Parathyroid adenoma (tissue), 2 donors: ENCODE measurements at regions not wholly inside any gene's neighbourhood (a gene's known extent, or its start where the extent isn't known, plus 50 kb on each side); places are given as distances from the start of the nearest gene placed in this dataset.

Experiments used
- H2AFZ ChIP-seq: fragments of 300-600 bp; sonication (generic); one replicate; pipeline ENCODE4 v1.7.0; 2017; ENCODE audit warnings: antibody characterized with exemption, mild to moderate bottlenecking
- H3K27ac ChIP-seq: fragments of 300-600 bp; sonication (generic); one replicate; pipeline ENCODE4 v1.7.0; 2017
- H3K27me3 ChIP-seq: fragments of 300-600 bp; sonication (generic); one replicate; pipeline ENCODE4 v1.7.0; 2017; ENCODE audit warnings: low read length; ENCODE audit not compliant: control insufficient read depth, insufficient read depth
- H3K36me3 ChIP-seq: fragments of 300-600 bp; sonication (generic); one replicate; pipeline ENCODE4 v1.7.0; 2017; ENCODE audit warnings: low read length; ENCODE audit not compliant: control insufficient read depth, insufficient read depth
- H3K4me1 ChIP-seq: fragments of 300-600 bp; sonication (generic); one replicate; pipeline ENCODE4 v1.7.0; 2017; ENCODE audit warnings: control low read depth
- H3K4me2 ChIP-seq: fragments of 300-600 bp; sonication (generic); one replicate; pipeline ENCODE4 v1.7.0; 2017; ENCODE audit warnings: low read length
- H3K4me3 ChIP-seq: fragments of 300-600 bp; sonication (generic); one replicate; pipeline ENCODE4 v1.7.0; 2017; ENCODE audit warnings: low read depth, low read length
- H3K79me2 ChIP-seq: fragments of 300-600 bp; sonication (generic); one replicate; pipeline ENCODE4 v1.7.0; 2017; ENCODE audit warnings: control low read depth
- H3K9ac ChIP-seq: fragments of 300-600 bp; sonication (generic); one replicate; pipeline ENCODE4 v1.7.0; 2017; ENCODE audit warnings: mild to moderate bottlenecking
- H3K9me3 ChIP-seq: fragments of 300-600 bp; sonication (generic); one replicate; pipeline ENCODE4 v1.7.0; 2017; ENCODE audit warnings: low read length; ENCODE audit not compliant: control insufficient read depth
- CTCF ChIP-seq: fragments of 300-600 bp; sonication (generic); IDR thresholded peaks from one replicate; pipeline ENCODE4 v1.7.0; 2017; ENCODE audit warnings: antibody characterized with exemption, mild to moderate bottlenecking
- donor health status: primary hyperparathyroidism.

DNA sequence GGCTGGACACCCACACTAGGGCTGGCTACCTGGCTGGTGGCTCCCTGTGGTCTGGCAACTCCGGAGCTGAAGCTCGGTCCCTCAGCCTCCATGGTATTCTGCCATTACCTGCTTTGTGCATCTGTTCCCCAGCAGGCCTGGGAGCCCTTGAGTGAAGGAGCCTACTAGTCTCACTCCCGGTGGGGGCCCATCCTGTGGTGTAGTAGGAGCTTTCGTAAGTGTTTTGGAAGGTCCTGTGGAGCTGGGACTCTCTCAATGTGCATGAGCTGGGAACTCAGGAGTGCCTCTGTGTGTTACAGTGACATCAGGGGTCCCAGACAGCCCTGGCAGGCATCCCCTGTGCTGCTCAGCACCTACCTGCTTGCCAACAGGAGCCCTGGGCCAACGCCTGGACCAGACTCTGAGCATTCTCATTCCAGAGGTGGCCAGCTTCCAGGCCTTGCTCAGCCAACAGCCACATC lies 267.1 kb downstream of the GADD45G start:
- H3K9me3 ChIP-seq: no peaks in the 10 kb centered on the region
- no peaks in the 10 kb centered on the region for H3K79me2 ChIP-seq
- H3K4me3 ChIP-seq: no peak overlapping the region

DNA sequence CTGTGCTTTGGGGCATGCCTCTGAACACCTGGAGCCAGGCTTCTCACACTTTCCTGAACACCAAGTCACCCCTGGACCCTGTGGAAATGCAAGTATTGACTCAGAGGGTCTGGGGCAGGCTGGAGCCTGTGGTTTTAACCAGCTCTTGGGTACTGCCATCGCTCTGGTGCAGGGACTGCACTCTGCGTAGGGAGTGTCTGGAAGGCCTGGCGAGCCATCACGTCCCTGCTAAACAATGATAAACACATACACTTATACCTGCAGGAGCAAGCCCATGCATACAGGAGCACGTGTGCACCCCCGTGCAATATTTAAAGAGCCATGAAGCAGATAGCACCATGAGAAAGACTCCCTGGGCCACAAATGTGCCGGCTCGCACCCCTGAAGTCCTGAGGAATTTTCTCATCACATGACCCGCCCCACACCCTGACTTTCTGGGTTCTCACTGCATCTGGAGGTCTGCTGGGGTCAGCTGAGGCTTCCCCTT lies 267.7 kb downstream of the GADD45G start:
- no peak overlapping the region for H2AFZ ChIP-seq
- no peak overlapping the region for H3K4me2 ChIP-seq
- H3K9me3 ChIP-seq: no peaks in the 10 kb centered on the region
- no peaks in the 10 kb centered on the region for H3K36me3 ChIP-seq
- no peaks in the 10 kb centered on the region for H3K79me2 ChIP-seq
- no peaks in the 10 kb centered on the region for H3K27me3 ChIP-seq
- H3K27ac ChIP-seq: peak overlapping the region; percentile 32
- peaks cover 23% of the 10 kb centered on the region for H3K4me1 ChIP-seq
- no peak for TF ChIP-seq CTCF
- no peak overlapping the region for H3K4me3 ChIP-seq
- H3K9ac ChIP-seq: no peak overlapping the region

More for the DNA sequence above, 267.1 kb downstream of the GADD45G start:
- H3K4me1 ChIP-seq: peaks cover 23% of the 10 kb centered on the region
- no peaks in the 10 kb centered on the region for H3K36me3 ChIP-seq
- H3K4me2 ChIP-seq: no peak overlapping the region
- no peak overlapping the region for H3K9ac ChIP-seq
- H2AFZ ChIP-seq: no peak overlapping the region
- H3K27me3 ChIP-seq: no peaks in the 10 kb centered on the region
- TF ChIP-seq CTCF: no peak
- H3K27ac ChIP-seq: no peak overlapping the region

GRCh38 chr9:89872913-89873707 lies 268.3 kb downstream of the GADD45G start:
- H3K9ac ChIP-seq: no peak overlapping the region
- H3K4me3 ChIP-seq: no peak overlapping the region
- peak overlapping the region; percentile 28 for H2AFZ ChIP-seq
- peak overlapping the region; percentile 83 for H3K27ac ChIP-seq
- H3K36me3 ChIP-seq: no peaks in the 10 kb centered on the region
- H3K9me3 ChIP-seq: no peaks in the 10 kb centered on the region
- no peaks in the 10 kb centered on the region for H3K79me2 ChIP-seq
- H3K4me2 ChIP-seq: no peak overlapping the region
- no peaks in the 10 kb centered on the region for H3K27me3 ChIP-seq
- H3K4me1 ChIP-seq: peaks cover 23% of the 10 kb centered on the region
- TF ChIP-seq CTCF: no peak

DNA sequence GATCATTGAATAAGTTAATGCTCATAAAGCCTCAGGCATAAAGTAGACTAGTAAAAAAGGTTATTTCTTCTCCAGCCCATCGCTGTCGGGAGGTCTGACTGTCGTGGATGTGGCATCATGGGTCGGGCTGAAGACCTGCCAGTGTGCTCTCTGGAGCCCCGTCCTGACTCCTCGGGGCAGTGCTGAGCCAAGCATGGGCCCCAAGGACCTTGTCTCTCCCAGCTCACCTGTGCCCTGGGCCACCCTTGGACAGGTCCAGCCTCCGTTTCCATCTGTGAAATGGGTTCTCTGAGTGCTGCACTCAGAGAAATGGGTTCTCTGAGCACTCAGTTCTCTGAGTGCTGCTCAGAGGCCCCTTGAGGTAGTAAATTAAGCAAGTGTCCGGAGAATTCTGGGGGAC lies 269.0 kb downstream of the GADD45G start:
- Histone ChIP-seq H2AFZ (no peak overlapping the region), H3K4me3 (no peak overlapping the region), H3K27ac (peak overlapping the region; percentile 83), H3K36me3 (no peaks in the 10 kb centered on the region), H3K27me3 (no peaks in the 10 kb centered on the region), H3K4me1 (peaks cover 25% of the 10 kb centered on the region), H3K79me2 (no peaks in the 10 kb centered on the region), H3K4me2 (no peak overlapping the region), H3K9ac (no peak overlapping the region), H3K9me3 (no peaks in the 10 kb centered on the region)
- no peak for TF ChIP-seq CTCF
